RWPE1 (cell line): ENCODE measurements at regions not wholly inside any gene's neighbourhood (a gene's known extent, or its start where the extent isn't known, plus 50 kb on each side); places are given as distances from the start of the nearest gene placed in this dataset.

Experiments
- CTCF ChIA-PET: fragments of 350-600 bp; sonication (Branson Sonifier 250); formaldehyde crosslinking; extraction: SDS; loops from one replicate; lab custom pipeline; 2021; lab: Yijun Ruan, JAX
- POLR2A ChIA-PET: fragments of 400-600 bp; formaldehyde crosslinking; extraction: SDS; loops from one replicate; lab custom pipeline; 2020; ENCODE audit warnings: antibody characterized with exemption; ENCODE audit not compliant: low non-redundant PET; lab: Yijun Ruan, JAX
- DNase-seq: peaks from one replicate; pipeline ENCODE4 v3.0.0; 2012; ENCODE audit warnings: low spot score
- H3K27ac ChIP-seq: fragments of 450-650 bp; 2 replicates; pipeline ENCODE4 v1.5.1; 2017
- CTCF ChIP-seq: fragments of 450-650 bp; conservative IDR thresholded peaks from 2 replicates; pipeline ENCODE4 v1.5.1; 2017; ENCODE audit warnings: low read depth, mild to moderate bottlenecking

- DNase-seq = no peak
- no peak overlapping the region for H3K27ac ChIP-seq
- ChIA-PET CTCF (no interaction called here), POLR2A (no interaction called here)
- no peak for TF ChIP-seq CTCF
Observed at GRCh38 chr9:25876248-25876647, 198.0 kb upstream of the TUSC1 start.

GRCh38 chr9:25864509-25864908 is 186.3 kb upstream of the TUSC1 start:
- no peak for DNase-seq
- ChIA-PET CTCF (interaction anchor here (1.2 kb wide), 1 partner anchor 14 kb away, joined by 5 read pairs; no protein-coding TSS in a partner anchor), POLR2A (no interaction called here)
- TF ChIP-seq CTCF = no peak
- no peak overlapping the region for H3K27ac ChIP-seq

- no peak for TF ChIP-seq CTCF
- no peak overlapping the region for H3K27ac ChIP-seq
- no peak for DNase-seq
- ChIA-PET POLR2A (no interaction called here), CTCF (interaction anchor here (0.6 kb wide), 1 partner anchor 969 kb away, joined by 3 read pairs; no protein-coding TSS in a partner anchor)
Observed at GRCh38 chr9:25861421-25861820, 183.2 kb upstream of the TUSC1 start.

- no peak for DNase-seq
- TF ChIP-seq CTCF = no peak
- H3K27ac ChIP-seq = no peak overlapping the region
- CTCF ChIA-PET = no interaction called here
- POLR2A ChIA-PET = no interaction called here
Observed at GRCh38 chr9:25857147-25857546, 178.9 kb upstream of the TUSC1 start.

GRCh38 chr9:25850803-25851202 is 172.6 kb upstream of the TUSC1 start:
- ChIA-PET CTCF (no interaction called here), POLR2A (no interaction called here)
- TF ChIP-seq CTCF = no peak
- no peak for DNase-seq
- H3K27ac ChIP-seq = no peak overlapping the region

- no peak for DNase-seq
- POLR2A ChIA-PET = no interaction called here
- CTCF ChIA-PET = no interaction called here
- TF ChIP-seq CTCF = no peak
- no peak overlapping the region for H3K27ac ChIP-seq
Observed at GRCh38 chr9:25845867-25846266, 167.6 kb upstream of the TUSC1 start.

- ChIA-PET CTCF (no interaction called here), POLR2A (no interaction called here)
- no peak for DNase-seq
- TF ChIP-seq CTCF = no peak
- H3K27ac ChIP-seq = no peak overlapping the region
Observed at GRCh38 chr9:25830381-25830780, 152.1 kb upstream of the TUSC1 start.
